Keratinocyte (primary cell): ENCODE measurements at regions not wholly inside any gene's neighbourhood (a gene's known extent, or its start where the extent isn't known, plus 50 kb on each side); places are given as distances from the start of the nearest gene placed in this dataset.

Experiments used
- DNase-seq: peaks from one replicate; pipeline ENCODE4 v3.0.0-alpha.2; 2011; ENCODE audit warnings: low read depth, missing footprints, low spot score
- FAIRE-seq: peaks from 2 replicates; lab custom pipeline; 2011; peaks lifted over from hg19 to GRCh38; lab: Jason Lieb, UNC
- H2AFZ ChIP-seq: 2 replicates; pipeline ENCODE4 v1.6.0; 2012; ENCODE audit warnings: low read length, control low read depth, inconsistent platforms; ENCODE audit not compliant: control insufficient read depth
- H3K27ac ChIP-seq: 2 replicates; pipeline ENCODE4 v1.5.1; 2011; ENCODE audit warnings: low read length; ENCODE audit not compliant: control insufficient read depth, insufficient read depth
- H3K27me3 ChIP-seq: 3 replicates; pipeline ENCODE4 v1.6.0; 2011; ENCODE audit warnings: low read length; ENCODE audit not compliant: control insufficient read depth, insufficient read depth; ENCODE audit errors: extremely low read depth
- H3K36me3 ChIP-seq, 2 experiments: 2 replicates in 1 of 2; 3 replicates in 1 of 2; pipeline ENCODE4 v1.5.1; 2011; ENCODE audit warnings: low read length in 2 of 2, mild to moderate bottlenecking in 1 of 2; ENCODE audit not compliant: control insufficient read depth in 2 of 2, insufficient read depth in 2 of 2; ENCODE audit errors: extremely low read depth in 1 of 2
- H3K4me1 ChIP-seq: 3 replicates; pipeline ENCODE4 v1.5.1; 2011; ENCODE audit warnings: low read length; ENCODE audit not compliant: control insufficient read depth, insufficient read depth; ENCODE audit errors: extremely low read depth
- H3K4me2 ChIP-seq: 3 replicates; pipeline ENCODE4 v1.6.0; 2011; ENCODE audit warnings: low read depth, low read length; ENCODE audit not compliant: control insufficient read depth, insufficient read depth; ENCODE audit errors: extremely low read depth
- H3K4me3 ChIP-seq, 3 experiments: fragments of 200-600 bp in 1 of 3; sonication (generic) in 1 of 3; 2 replicates in 2 of 3; 3 replicates in 1 of 3; pipeline ENCODE4 v1.5.1; 2011 to 2016; ENCODE audit warnings: low read length in 3 of 3, mild to moderate bottlenecking in 3 of 3, control low read depth in 2 of 3, inconsistent platforms in 1 of 3, low read depth in 1 of 3, mixed read lengths in 1 of 3, mixed run types in 1 of 3, moderate library complexity in 1 of 3; ENCODE audit not compliant: control insufficient read depth in 2 of 3, insufficient read depth in 2 of 3; ENCODE audit errors: extremely low read depth in 1 of 3
- H3K79me2 ChIP-seq: 2 replicates; pipeline ENCODE4 v1.6.0; 2012; ENCODE audit warnings: low read length; ENCODE audit not compliant: control insufficient read depth, insufficient read depth
- H3K9ac ChIP-seq: 3 replicates; pipeline ENCODE4 v1.6.0; 2011; ENCODE audit warnings: low read length; ENCODE audit not compliant: control insufficient read depth, insufficient read depth; ENCODE audit errors: extremely low read depth
- H3K9me1 ChIP-seq: 3 replicates; pipeline ENCODE4 v1.6.0; 2011; ENCODE audit warnings: low read length; ENCODE audit not compliant: control insufficient read depth, insufficient read depth; ENCODE audit errors: extremely low read depth
- H3K9me3 ChIP-seq: 2 replicates; pipeline ENCODE4 v1.5.1; 2012; ENCODE audit warnings: low read depth, low read length; ENCODE audit not compliant: control insufficient read depth
- H4K20me1 ChIP-seq: 3 replicates; pipeline ENCODE4 v1.6.0; 2011; ENCODE audit warnings: low read length; ENCODE audit not compliant: control insufficient read depth, insufficient read depth; ENCODE audit errors: extremely low read depth
- CTCF ChIP-seq, 3 experiments: IDR thresholded peaks in 1 of 3; conservative IDR thresholded peaks in 1 of 3; optimal IDR thresholded peaks in 1 of 3; 2 replicates in 2 of 3; 3 replicates in 1 of 3; pipeline versions ENCODE3 to v1.5.1; 2011; ENCODE audit warnings: low read length in 3 of 3, mild to moderate bottlenecking in 3 of 3, moderate library complexity in 2 of 3, control low read depth in 1 of 3, inconsistent platforms in 1 of 3; ENCODE audit not compliant: insufficient read depth in 2 of 3; ENCODE audit errors: extremely low read depth in 1 of 3
- EZH2 ChIP-seq: IDR thresholded peaks from one replicate; pipeline ENCODE4 v1.6.1; 2012; ENCODE audit warnings: inconsistent platforms, mild to moderate bottlenecking, low read length, moderate library complexity
- dilution Hi-C: fragments of 300-500 bp; cut with MboI; formaldehyde crosslinking; loops from one replicate; pipeline ENCODE4 v1.7.0; 2020; ENCODE audit warnings: low sequenced_read_pairs; ENCODE audit not compliant: extremely low pct_ligation_motif_present

GRCh38 chr13:64223016-64223415 is 2807.4 kb upstream of the PCDH20 start:
- Histone ChIP-seq H3K9ac (no peak overlapping the region), H3K27ac (no peak overlapping the region), H3K9me1 (no peaks in the 10 kb centered on the region), H3K4me1 (no peaks in the 10 kb centered on the region), H3K4me2 (no peak overlapping the region), H3K27me3 (no peaks in the 10 kb centered on the region), H2AFZ (no peak overlapping the region), H3K36me3 (no peaks in the 10 kb centered on the region), H4K20me1 (no peaks in the 10 kb centered on the region), H3K4me3 (no peak overlapping the region), H3K79me2 (no peaks in the 10 kb centered on the region), H3K9me3 (no peaks in the 10 kb centered on the region)
- dilution Hi-C loops = no loop called here
- TF ChIP-seq EZH2 = no peak
- no peak for TF ChIP-seq CTCF (optimal IDR thresholded peaks at IDR 0.05 in 1 of 3, IDR thresholded peaks at IDR 0.05 in 1 of 3, conservative IDR thresholded peaks at IDR 0.05 in 1 of 3; ENCODE audit: extremely low read depth in 1 of 3, insufficient read depth in 2 of 3, low read length in 3 of 3)
- FAIRE-seq (no peak), DNase-seq (no peak)

- H4K20me1 ChIP-seq = no peaks in the 10 kb centered on the region
- no peak overlapping the region for H3K9ac ChIP-seq
- H3K4me2 ChIP-seq = no peak overlapping the region
- no peak overlapping the region for H2AFZ ChIP-seq
- no peak for DNase-seq
- no peak for FAIRE-seq
- no peaks in the 10 kb centered on the region for H3K79me2 ChIP-seq
- no peak overlapping the region for H3K4me3 ChIP-seq
- no peak overlapping the region for H3K27ac ChIP-seq
- H3K9me1 ChIP-seq = no peaks in the 10 kb centered on the region
- TF ChIP-seq EZH2 (no peak), CTCF (optimal IDR thresholded peaks at IDR 0.05 in 1 of 3, IDR thresholded peaks at IDR 0.05 in 1 of 3, conservative IDR thresholded peaks at IDR 0.05 in 1 of 3; ENCODE audit: extremely low read depth in 1 of 3, insufficient read depth in 2 of 3, low read length in 3 of 3) (no peak)
- H3K4me1 ChIP-seq = no peaks in the 10 kb centered on the region
- no peaks in the 10 kb centered on the region for H3K36me3 ChIP-seq
- peaks cover 2% of the 10 kb centered on the region for H3K9me3 ChIP-seq
- dilution Hi-C loops = no loop called here
- H3K27me3 ChIP-seq = no peaks in the 10 kb centered on the region
Measured at GRCh38 chr13:64206430-64207225, 2791.0 kb upstream of the PCDH20 start.
